Sciatic nerve (tissue), 2 donors: ENCODE measurements at regions not wholly inside any gene's neighbourhood (a gene's known extent, or its start where the extent isn't known, plus 50 kb on each side); places are given as distances from the start of the nearest gene placed in this dataset.

Experiments
- ATAC-seq: fragments of 200-7000 bp; cut with Tn5 transposase; one replicate; pipeline ENCODE4 v1.9.1; 2020; ENCODE audit warnings: mild to moderate bottlenecking, moderate library complexity
- DNase-seq: peaks from one replicate; pipeline ENCODE4 v3.0.0-alpha.2; 2020; ENCODE audit warnings: low spot score
- intact Hi-C: fragments of 100-400 bp; cut with DNase I; formaldehyde crosslinking; loops from one replicate; pipeline ENCODE4 v1.14.2; 2022
- donor health status: DM: no; HTN: no; CAD: no.
- donor health status: DM: no; HTN: no; CAD: no.

GRCh38 chr2:228344531-228344930 is 163.0 kb upstream of the SPHKAP start:
- ATAC-seq (no peak), DNase-seq (no peak)
- intact Hi-C loops: no loop called here

- ATAC-seq (no peak), DNase-seq (no peak)
- intact Hi-C loops: no loop called here
These were observed 158.0 kb upstream of the SPHKAP start for GRCh38 chr2:228339525-228339924.

GRCh38 chr2:228334180-228334579 is 152.7 kb upstream of the SPHKAP start:
- DNase-seq (no peak), ATAC-seq (no peak)
- intact Hi-C loops: no loop called here

GRCh38 chr2:228329282-228329681 is 147.8 kb upstream of the SPHKAP start:
- intact Hi-C loops: no loop called here
- ATAC-seq: no peak
- no peak for DNase-seq

- DNase-seq: no peak
- intact Hi-C loops: no loop called here
- no peak for ATAC-seq
These were observed 139.5 kb upstream of the SPHKAP start for GRCh38 chr2:228321015-228321414.

GRCh38 chr2:228318218-228318617 is 136.7 kb upstream of the SPHKAP start:
- no peak for ATAC-seq
- no peak for DNase-seq
- intact Hi-C loops: no loop called here

- intact Hi-C loops: no loop called here
- DNase-seq (no peak), ATAC-seq (no peak)
These were observed 130.7 kb upstream of the SPHKAP start for GRCh38 chr2:228312172-228312571.

GRCh38 chr2:228303960-228304359 is 122.5 kb upstream of the SPHKAP start:
- intact Hi-C loops: no loop called here
- ATAC-seq: no peak
- no peak for DNase-seq

GRCh38 chr2:228283491-228284171 is 102.1 kb upstream of the SPHKAP start:
- DNase-seq: no peak
- intact Hi-C loops: no loop called here
- ATAC-seq: no peak

- DNase-seq (no peak), ATAC-seq (no peak)
- intact Hi-C loops: no loop called here
These were observed 100.9 kb upstream of the SPHKAP start for GRCh38 chr2:228282376-228282775.

- ATAC-seq (no peak), DNase-seq (no peak)
- intact Hi-C loops: no loop called here
These were observed 91.7 kb upstream of the SPHKAP start for GRCh38 chr2:228273159-228273558.

GRCh38 chr2:228269351-228269750 is 87.9 kb upstream of the SPHKAP start:
- intact Hi-C loops: no loop called here
- ATAC-seq (no peak), DNase-seq (no peak)

GRCh38 chr2:228268756-228269155 is 87.3 kb upstream of the SPHKAP start:
- DNase-seq: no peak
- ATAC-seq: no peak
- intact Hi-C loops: no loop called here

- intact Hi-C loops: no loop called here
- DNase-seq (no peak), ATAC-seq (no peak)
These were observed 86.8 kb upstream of the SPHKAP start for GRCh38 chr2:228268301-228268700.

GRCh38 chr2:228263156-228263555 is 81.7 kb upstream of the SPHKAP start:
- DNase-seq: no peak
- no peak for ATAC-seq
- intact Hi-C loops: no loop called here

GRCh38 chr2:228261546-228261945 is 80.1 kb upstream of the SPHKAP start:
- DNase-seq (no peak), ATAC-seq (no peak)
- intact Hi-C loops: no loop called here

- intact Hi-C loops: no loop called here
- no peak for ATAC-seq
- DNase-seq: no peak
These were observed 75.9 kb upstream of the SPHKAP start for GRCh38 chr2:228257379-228257778.

GRCh38 chr2:228253752-228254151 is 72.3 kb upstream of the SPHKAP start:
- intact Hi-C loops: no loop called here
- DNase-seq (no peak), ATAC-seq (no peak)

- ATAC-seq (no peak), DNase-seq (no peak)
- intact Hi-C loops: no loop called here
These were observed 65.8 kb upstream of the SPHKAP start for GRCh38 chr2:228247335-228247734.

- ATAC-seq (no peak), DNase-seq (no peak)
- intact Hi-C loops: no loop called here
These were observed 64.1 kb upstream of the SPHKAP start for GRCh38 chr2:228245601-228246000.

- no peak for DNase-seq
- intact Hi-C loops: no loop called here
- ATAC-seq: no peak
These were observed 61.1 kb upstream of the SPHKAP start for GRCh38 chr2:228242591-228242990.
